ENCODE measurements at regions not wholly inside any gene's neighbourhood (a gene's known extent, or its start where the extent isn't known, plus 50 kb on each side); places are given as distances from the start of the nearest gene placed in this dataset.

GRCh38 chr2:5764041-5764440 lies 71.9 kb downstream of the SOX11 start:
- no peak overlapping the region for H3K27ac ChIP-seq
- no peaks in the 10 kb centered on the region for H3K27me3 ChIP-seq
- H3K36me3 ChIP-seq = no peaks in the 10 kb centered on the region
- H3K9me3 ChIP-seq = no peaks in the 10 kb centered on the region
- intact Hi-C loops (cut with DNase I) = no loop called here
- H3K9ac ChIP-seq (ENCODE audit: low read depth in 2 of 2, low read length in 2 of 2) = no peak overlapping the region
- TF ChIP-seq CTCF (IDR thresholded peaks at IDR 0.05) = no peak
- no peak for DNase-seq
- no peaks in the 10 kb centered on the region for H3K4me1 ChIP-seq
- no peak overlapping the region for H3K4me3 ChIP-seq

GRCh38 chr2:5766056-5766455 lies 73.9 kb downstream of the SOX11 start:
- no peak overlapping the region for H3K27ac ChIP-seq
- intact Hi-C loops (cut with DNase I) = no loop called here
- DNase-seq = no peak
- no peaks in the 10 kb centered on the region for H3K9me3 ChIP-seq
- H3K27me3 ChIP-seq = no peaks in the 10 kb centered on the region
- H3K36me3 ChIP-seq = no peaks in the 10 kb centered on the region
- no peak overlapping the region for H3K4me3 ChIP-seq
- H3K9ac ChIP-seq (ENCODE audit: low read depth in 2 of 2, low read length in 2 of 2) = no peak overlapping the region
- H3K4me1 ChIP-seq = no peaks in the 10 kb centered on the region
- no peak for TF ChIP-seq CTCF (IDR thresholded peaks at IDR 0.05)

GRCh38 chr2:5766561-5766960 lies 74.4 kb downstream of the SOX11 start:
- H3K27ac ChIP-seq = no peak overlapping the region
- no peaks in the 10 kb centered on the region for H3K27me3 ChIP-seq
- no peak overlapping the region for H3K4me3 ChIP-seq
- intact Hi-C loops (cut with DNase I) = no loop called here
- H3K9me3 ChIP-seq = no peaks in the 10 kb centered on the region
- no peak for DNase-seq
- no peaks in the 10 kb centered on the region for H3K36me3 ChIP-seq
- H3K9ac ChIP-seq (ENCODE audit: low read depth in 2 of 2, low read length in 2 of 2) = no peak overlapping the region
- no peaks in the 10 kb centered on the region for H3K4me1 ChIP-seq
- TF ChIP-seq CTCF (IDR thresholded peaks at IDR 0.05) = no peak

GRCh38 chr2:5777131-5777535 lies 84.9 kb downstream of the SOX11 start:
- Histone ChIP-seq H3K9ac (ENCODE audit: low read depth in 2 of 2, low read length in 2 of 2) (no peak overlapping the region), H3K27me3 (no peaks in the 10 kb centered on the region), H3K36me3 (no peaks in the 10 kb centered on the region), H3K27ac (no peak overlapping the region), H3K4me1 (no peaks in the 10 kb centered on the region), H3K4me3 (no peak overlapping the region), H3K9me3 (no peaks in the 10 kb centered on the region)
- no peak for DNase-seq
- no peak for TF ChIP-seq CTCF (IDR thresholded peaks at IDR 0.05)
- intact Hi-C loops (cut with DNase I) = no loop called here

- no peak for TF ChIP-seq CTCF (IDR thresholded peaks at IDR 0.05)
- Histone ChIP-seq H3K9me3 (peaks cover 6% of the 10 kb centered on the region), H3K27ac (no peak overlapping the region), H3K4me3 (no peak overlapping the region), H3K4me1 (no peaks in the 10 kb centered on the region), H3K9ac (ENCODE audit: low read depth in 2 of 2, low read length in 2 of 2) (no peak overlapping the region), H3K36me3 (no peaks in the 10 kb centered on the region), H3K27me3 (no peaks in the 10 kb centered on the region)
- intact Hi-C loops (cut with DNase I) = no loop called here
- no peak for DNase-seq
These were observed 89.5 kb downstream of the SOX11 start for GRCh38 chr2:5781679-5782078.

- H3K27me3 ChIP-seq = no peaks in the 10 kb centered on the region
- no peaks in the 10 kb centered on the region for H3K36me3 ChIP-seq
- H3K4me3 ChIP-seq = no peak overlapping the region
- intact Hi-C loops (cut with DNase I) = no loop called here
- no peak for TF ChIP-seq CTCF (IDR thresholded peaks at IDR 0.05)
- no peaks in the 10 kb centered on the region for H3K4me1 ChIP-seq
- H3K27ac ChIP-seq = no peak overlapping the region
- no peak overlapping the region for H3K9ac ChIP-seq (ENCODE audit: low read depth in 2 of 2, low read length in 2 of 2)
- DNase-seq = no peak
- peaks cover 6% of the 10 kb centered on the region for H3K9me3 ChIP-seq
These were observed 89.9 kb downstream of the SOX11 start for GRCh38 chr2:5782103-5782502.
